HepG2 (cell line): ENCODE measurements at regions not wholly inside any gene's neighbourhood (a gene's known extent, or its start where the extent isn't known, plus 50 kb on each side); places are given as distances from the start of the nearest gene placed in this dataset.
"Not testable (repeated sequence)": the region's sequence is repeated elsewhere in the genome, so short reads cannot be mapped to it uniquely, and the experiment has no call there.

Experiments
- ATAC-seq: fragments of 200-7000 bp; cut with Tn5 transposase; 3 replicates; pipeline ENCODE4 v1.9.1; 2020; ENCODE audit warnings: mild to moderate bottlenecking, moderate library complexity
- BruUV-seq: library from RNA; stranded (reverse); fragments of 400-500 nt; replicated peaks from 2 replicates; lab custom pipeline; 2021; lab: Mats Ljungman, UMichigan
- CTCF ChIA-PET: fragments of 300-600 bp; formaldehyde crosslinking; extraction: SDS; loops from one replicate; lab custom pipeline; 2021; ENCODE audit warnings: low total read pairs, inconsistent platforms, low intra/inter-chr PET ratio; lab: Yijun Ruan, JAX
- POLR2A ChIA-PET: fragments of 350-600 bp; sonication (Branson Sonifier 250); formaldehyde crosslinking; loops from one replicate; lab custom pipeline; 2020; ENCODE audit warnings: antibody characterized with exemption, inconsistent platforms; lab: Yijun Ruan, JAX
- DNase-seq: peaks from one replicate; pipeline ENCODE4 v3.0.0-alpha.2; 2015; ENCODE audit warnings: low spot score
- FAIRE-seq: peaks from 3 replicates; lab custom pipeline; 2011; peaks lifted over from hg19 to GRCh38; lab: Jason Lieb, UNC
- H2AFZ ChIP-seq: one replicate; pipeline ENCODE4 v1.6.1; 2011; ENCODE audit warnings: low read length, inconsistent platforms
- H3K27ac ChIP-seq: fragments of 300-600 bp; 3 replicates; pipeline ENCODE4 v1.8.0; 2011; ENCODE audit warnings: mixed run types, mild to moderate bottlenecking, mixed read lengths, low read length, inconsistent platforms; ENCODE audit not compliant: insufficient read depth; ENCODE audit errors: extremely low read length
- H3K27me3 ChIP-seq, 2 experiments: fragments of 200-600 bp in 1 of 2; 2 replicates in 1 of 2; 3 replicates in 1 of 2; pipeline versions ENCODE4 v1.6.0 to v1.8.0; 2011; ENCODE audit warnings: low read length in 2 of 2, mild to moderate bottlenecking in 2 of 2, moderate library complexity in 2 of 2, inconsistent platforms in 1 of 2; ENCODE audit not compliant: insufficient read depth in 2 of 2, control insufficient read depth in 1 of 2
- H3K36me3 ChIP-seq, 2 experiments: fragments of 200-600 bp in 1 of 2; replicated peaks in 1 of 2; 2 replicates in 1 of 2; 3 replicates in 1 of 2; pipeline versions ENCODE4 v1.5.1 to v1.8.0; 2011; ENCODE audit warnings: low read length in 2 of 2, inconsistent platforms in 1 of 2; ENCODE audit not compliant: insufficient read depth in 2 of 2, control insufficient read depth in 1 of 2
- H3K4me1 ChIP-seq: 2 replicates; pipeline ENCODE4 v1.5.1; 2012; ENCODE audit warnings: low read length, inconsistent platforms; ENCODE audit not compliant: insufficient read depth
- H3K4me2 ChIP-seq: 2 replicates; pipeline ENCODE4 v1.6.0; 2011; ENCODE audit warnings: low read depth, low read length, inconsistent platforms
- H3K4me3 ChIP-seq, 3 experiments: fragments of 200-600 bp in 1 of 3; sonication (generic), shearing (Covaris generic) in 1 of 3; replicated peaks in 1 of 3; 2 replicates each; pipeline ENCODE4 v1.5.1; 2011 to 2016; ENCODE audit warnings: low read length in 3 of 3, inconsistent platforms in 2 of 3, low read depth in 2 of 3, mild to moderate bottlenecking in 2 of 3, control low read depth in 1 of 3, mixed read lengths in 1 of 3; ENCODE audit not compliant: insufficient read depth in 1 of 3
- H3K79me2 ChIP-seq: one replicate; pipeline ENCODE4 v1.6.1; 2011; ENCODE audit warnings: low read length, inconsistent platforms; ENCODE audit not compliant: insufficient read depth
- H3K9ac ChIP-seq: 2 replicates; pipeline ENCODE4 v1.6.0; 2011; ENCODE audit warnings: mild to moderate bottlenecking, low read depth, low read length, inconsistent platforms; ENCODE audit not compliant: insufficient read depth
- H3K9me3 ChIP-seq: 2 replicates; pipeline ENCODE4 v1.5.1; 2012; ENCODE audit warnings: mild to moderate bottlenecking, low read length
- H4K20me1 ChIP-seq: 2 replicates; pipeline ENCODE4 v1.6.0; 2011; ENCODE audit warnings: inconsistent platforms, mild to moderate bottlenecking, low read length, moderate library complexity; ENCODE audit not compliant: insufficient read depth
- FOXK2 ChIP-seq: fragments of 450-650 bp; IDR thresholded peaks from 2 replicates; pipeline ENCODE4 v1.6.1; 2016
- NFYB ChIP-seq: sonication (generic); formaldehyde crosslinking; IDR thresholded peaks from 2 replicates; pipeline ENCODE4 v1.4.0; 2020; ENCODE audit warnings: missing genetic modification reagents
- NFYC ChIP-seq: IDR thresholded peaks from 2 replicates; pipeline ENCODE4 v1.6.1; 2016; ENCODE audit warnings: missing genetic modification reagents, missing compliant biosample characterization
- POGZ ChIP-seq: sonication (generic); formaldehyde crosslinking; IDR thresholded peaks from 2 replicates; pipeline ENCODE4 v1.4.0; 2020; ENCODE audit warnings: mild to moderate bottlenecking, missing genetic modification reagents
- POLR2A ChIP-seq, 2 experiments: IDR thresholded peaks; 2 replicates each; pipeline ENCODE4 v1.6.1; 2011; ENCODE audit warnings: low read depth in 2 of 2, low read length in 2 of 2, mild to moderate bottlenecking in 1 of 2, moderate library complexity in 1 of 2; ENCODE audit not compliant: insufficient read depth in 1 of 2
- POLR2AphosphoS5 ChIP-seq: IDR thresholded peaks from 2 replicates; pipeline ENCODE4 v1.6.1; 2012; ENCODE audit warnings: low read depth, low read length
- SETDB1 ChIP-seq: sonication (generic); formaldehyde crosslinking; IDR thresholded peaks from 2 replicates; pipeline ENCODE4 v1.5.1; 2020; ENCODE audit warnings: missing genetic modification reagents, mild to moderate bottlenecking, borderline replicate concordance
- SP4 ChIP-seq: sonication (generic); formaldehyde crosslinking; IDR thresholded peaks from 2 replicates; pipeline ENCODE4 v1.8.1; 2023; ENCODE audit warnings: mild to moderate bottlenecking, missing genetic modification reagents
- ZMYM4 ChIP-seq: sonication (generic); formaldehyde crosslinking; IDR thresholded peaks from 2 replicates; pipeline ENCODE4 v1.8.1; 2023; ENCODE audit warnings: mild to moderate bottlenecking, missing genetic modification reagents
- ZNF501 ChIP-seq: sonication (generic); formaldehyde crosslinking; IDR thresholded peaks from 2 replicates; pipeline ENCODE4 v1.5.1; 2020; ENCODE audit warnings: mild to moderate bottlenecking, moderate library complexity, missing genetic modification reagents
- WGBS: methylation state at CpG from one replicate; pipeline ENCODE4 v1.1.6; 2017; ENCODE audit warnings: low lambda C conversion rate; 5-methylcytosine and 5-hydroxymethylcytosine counted together
- in situ Hi-C: cut with HindIII; loops from 2 replicates; pipeline ENCODE4 v1.10.0; 2017; ENCODE audit warnings: low pct_unique_long_range_greater_than_20kb; ENCODE audit not compliant: extremely low pct_ligation_motif_present
- intact Hi-C: fragments of 100-400 bp; cut with micrococcal nuclease; formaldehyde crosslinking; loops from one replicate; pipeline ENCODE4 v1.10.0; 2022; ENCODE audit not compliant: unreplicated experiment
- TF ChIP-seq, protein P1 (sequence below): sonication (generic); formaldehyde crosslinking; conservative IDR thresholded peaks from 2 replicates; pipeline ENCODE4 v1.8.1; 2023; ENCODE audit warnings: missing genetic modification reagents

GRCh38 chr2:51779723-51780122 lies 747.8 kb upstream of the NRXN1 start:
- CTCF ChIA-PET, H3K79me2 ChIP-seq, POLR2A ChIA-PET, BruUV-seq, H2AFZ ChIP-seq, H3K36me3 ChIP-seq, H3K27me3 ChIP-seq, H3K4me1 ChIP-seq, FAIRE-seq, in situ Hi-C loops, H4K20me1 ChIP-seq, H3K4me2 ChIP-seq, intact Hi-C loops: not testable (repeated sequence)
- Histone ChIP-seq H3K4me3 (peak overlapping the region in 1 of 3 experiments; percentile 39; a peak in 1 of 6 replicates), H3K9ac (peak overlapping the region; percentile 47; the same call in 1 of the 2 replicates), H3K27ac (peak overlapping the region; percentile 55), H3K9me3 (peaks cover 69% of the 10 kb centered on the region)
- DNase-seq (peak; percentile 40), ATAC-seq (peak; percentile 87)
- 42% methylated on average over 5 of the region's 7 CpGs for WGBS
- TF ChIP-seq NFYB (peak; percentile 83), SETDB1 (peak; percentile 95; the same call in 1 of the 2 replicates), POGZ (CRISPR knock-in tag) (peak; percentile 63; the same call in 1 of the 2 replicates), POLR2AphosphoS5 (peak; percentile 33; the same call in 1 of the 2 replicates), POLR2A (IDR thresholded peaks at IDR 0.05; ENCODE audit: insufficient read depth in 1 of 2, low read depth in 2 of 2, low read length in 2 of 2) (peak; percentile 39 to 61; a peak in 3 of 4 replicates), FOXK2 (peak; percentile 16; the same call in 1 of the 2 replicates), ZMYM4 (CRISPR knock-in tag) (peak; percentile 95), NFYC (CRISPR knock-in tag) (peak; percentile 72), ZNF501 (CRISPR knock-in tag) (peak; percentile 38; the same call in 1 of the 2 replicates), SP4 (CRISPR knock-in tag) (0 out of 2 replicates have a peak, but pooled peaks have one; percentile 31)
- TF ChIP-seq, protein P1, sequence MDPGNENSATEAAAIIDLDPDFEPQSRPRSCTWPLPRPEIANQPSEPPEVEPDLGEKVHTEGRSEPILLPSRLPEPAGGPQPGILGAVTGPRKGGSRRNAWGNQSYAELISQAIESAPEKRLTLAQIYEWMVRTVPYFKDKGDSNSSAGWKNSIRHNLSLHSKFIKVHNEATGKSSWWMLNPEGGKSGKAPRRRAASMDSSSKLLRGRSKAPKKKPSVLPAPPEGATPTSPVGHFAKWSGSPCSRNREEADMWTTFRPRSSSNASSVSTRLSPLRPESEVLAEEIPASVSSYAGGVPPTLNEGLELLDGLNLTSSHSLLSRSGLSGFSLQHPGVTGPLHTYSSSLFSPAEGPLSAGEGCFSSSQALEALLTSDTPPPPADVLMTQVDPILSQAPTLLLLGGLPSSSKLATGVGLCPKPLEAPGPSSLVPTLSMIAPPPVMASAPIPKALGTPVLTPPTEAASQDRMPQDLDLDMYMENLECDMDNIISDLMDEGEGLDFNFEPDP (CRISPR knock-in tag) = 0 out of 2 replicates have a peak, but pooled peaks have one; percentile 24
